C4-2B (cell line): ENCODE measurements at regions not wholly inside any gene's neighbourhood (a gene's known extent, or its start where the extent isn't known, plus 50 kb on each side); places are given as distances from the start of the nearest gene placed in this dataset.

Experiments
- ZFX ChIP-seq: fragments of 450-650 bp; IDR thresholded peaks from 2 replicates; pipeline ENCODE4 v1.6.1; 2017
- TF ChIP-seq, protein P1 (sequence below): fragments of 450-650 bp; conservative IDR thresholded peaks from 2 replicates; pipeline ENCODE4 v1.5.1; 2017; ENCODE audit warnings: mild to moderate bottlenecking

DNA sequence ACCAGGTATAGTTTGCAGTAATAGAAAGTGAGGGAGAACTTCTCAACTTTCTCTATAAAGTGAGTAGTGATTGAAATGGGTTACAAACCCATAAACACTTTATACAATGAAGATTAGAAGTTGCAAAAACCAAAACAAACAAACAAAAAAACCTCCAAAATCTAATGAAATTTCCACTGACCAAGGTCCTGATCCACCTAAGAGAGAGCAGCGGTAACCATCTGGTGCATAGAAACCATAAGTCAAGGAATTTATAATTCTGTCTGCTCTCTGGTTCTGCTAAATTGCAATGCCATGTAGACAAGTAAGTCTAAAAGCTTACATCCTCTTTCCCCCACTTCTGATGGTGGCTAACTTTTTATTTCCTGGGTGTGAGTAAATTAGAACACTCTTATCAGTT is 463.4 kb downstream of the EFNB2 start:
- TF ChIP-seq, protein P1, sequence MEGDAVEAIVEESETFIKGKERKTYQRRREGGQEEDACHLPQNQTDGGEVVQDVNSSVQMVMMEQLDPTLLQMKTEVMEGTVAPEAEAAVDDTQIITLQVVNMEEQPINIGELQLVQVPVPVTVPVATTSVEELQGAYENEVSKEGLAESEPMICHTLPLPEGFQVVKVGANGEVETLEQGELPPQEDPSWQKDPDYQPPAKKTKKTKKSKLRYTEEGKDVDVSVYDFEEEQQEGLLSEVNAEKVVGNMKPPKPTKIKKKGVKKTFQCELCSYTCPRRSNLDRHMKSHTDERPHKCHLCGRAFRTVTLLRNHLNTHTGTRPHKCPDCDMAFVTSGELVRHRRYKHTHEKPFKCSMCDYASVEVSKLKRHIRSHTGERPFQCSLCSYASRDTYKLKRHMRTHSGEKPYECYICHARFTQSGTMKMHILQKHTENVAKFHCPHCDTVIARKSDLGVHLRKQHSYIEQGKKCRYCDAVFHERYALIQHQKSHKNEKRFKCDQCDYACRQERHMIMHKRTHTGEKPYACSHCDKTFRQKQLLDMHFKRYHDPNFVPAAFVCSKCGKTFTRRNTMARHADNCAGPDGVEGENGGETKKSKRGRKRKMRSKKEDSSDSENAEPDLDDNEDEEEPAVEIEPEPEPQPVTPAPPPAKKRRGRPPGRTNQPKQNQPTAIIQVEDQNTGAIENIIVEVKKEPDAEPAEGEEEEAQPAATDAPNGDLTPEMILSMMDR: no peak
- no peak for TF ChIP-seq ZFX
